SU-DHL-6 (cell line): ENCODE measurements at regions not wholly inside any gene's neighbourhood (a gene's known extent, or its start where the extent isn't known, plus 50 kb on each side); places are given as distances from the start of the nearest gene placed in this dataset.

ENCODE experiments used
- H2AFZ ChIP-seq: fragments of 200-600 bp; sonication (generic); 2 replicates; pipeline ENCODE4 v1.6.1; 2014; ENCODE audit warnings: low read depth, mild to moderate bottlenecking, moderate library complexity, mixed read lengths, antibody characterized with exemption, low read length; ENCODE audit not compliant: severe bottlenecking
- H3F3A ChIP-seq: fragments of 200-600 bp; shearing (Covaris generic); 2 replicates; pipeline ENCODE4 v1.6.0; 2016; ENCODE audit warnings: antibody characterized with exemption, mild to moderate bottlenecking; ENCODE audit not compliant: insufficient read depth
- H3K27ac ChIP-seq: fragments of 200-600 bp; sonication (generic); 2 replicates; pipeline ENCODE4 v1.5.1; 2016; ENCODE audit warnings: low read depth, mild to moderate bottlenecking, low read length, moderate library complexity, mixed read lengths
- H3K27me3 ChIP-seq: fragments of 200-600 bp; sonication (generic), shearing (Covaris generic); 2 replicates; pipeline ENCODE4 v1.6.0; 2014; ENCODE audit warnings: mild to moderate bottlenecking, low read length
- H3K36me3 ChIP-seq: fragments of 200-600 bp; sonication (generic); 2 replicates; pipeline ENCODE4 v1.6.1; 2014; ENCODE audit warnings: mild to moderate bottlenecking, low read length, mixed read lengths
- H3K4me2 ChIP-seq: fragments of 300-600, 200-600 bp; shearing (Covaris generic), sonication (generic); 2 replicates; pipeline ENCODE4 v1.6.0; 2014; ENCODE audit warnings: low read length, low read depth, mild to moderate bottlenecking; ENCODE audit not compliant: poor library complexity, severe bottlenecking
- H3K4me3 ChIP-seq: fragments of 200-600 bp; sonication (generic); 2 replicates; pipeline ENCODE4 v1.5.1; 2014; ENCODE audit warnings: antibody characterized with exemption, low read length, mild to moderate bottlenecking, mixed read lengths; ENCODE audit not compliant: insufficient read depth, poor library complexity, severe bottlenecking
- H3K79me2 ChIP-seq: fragments of 200-600 bp; sonication (generic); 2 replicates; pipeline ENCODE4 v1.6.1; 2014; ENCODE audit warnings: mild to moderate bottlenecking, low read length, moderate library complexity; ENCODE audit not compliant: insufficient read depth
- H3K9ac ChIP-seq: fragments of 200-600 bp; sonication (generic); 2 replicates; pipeline ENCODE4 v1.7.0; 2014; ENCODE audit warnings: mild to moderate bottlenecking, low read length
- H3K9me2 ChIP-seq: fragments of 200-600 bp; sonication (generic); replicated peaks from 2 replicates; pipeline ENCODE4 v1.6.1; 2014; ENCODE audit warnings: low read length; ENCODE audit not compliant: insufficient read depth
- H3K9me3 ChIP-seq: fragments of 200-600 bp; sonication (generic); 2 replicates; pipeline ENCODE4 v1.6.1; 2014; ENCODE audit warnings: low read length, mixed read lengths; ENCODE audit not compliant: insufficient read depth
- H4K20me1 ChIP-seq: fragments of 200-600 bp; sonication (generic); 2 replicates; pipeline ENCODE4 v1.6.1; 2014; ENCODE audit warnings: low read depth, mild to moderate bottlenecking, antibody characterized with exemption, low read length, moderate library complexity, mixed read lengths
- EZH2phosphoT487 ChIP-seq: fragments of 200-600 bp; sonication (generic), shearing (Covaris generic); conservative IDR thresholded peaks from 2 replicates; pipeline ENCODE4 v1.6.1; 2018; ENCODE audit warnings: mild to moderate bottlenecking, antibody characterized with exemption, low read length, moderate library complexity, mixed read lengths
- TF ChIP-seq, protein P1 (sequence below): fragments of 200-600 bp; sonication (generic); IDR thresholded peaks from one replicate; pipeline ENCODE4 v1.5.1; 2017; ENCODE audit warnings: antibody characterized with exemption, mild to moderate bottlenecking, low read length, moderate library complexity; ENCODE audit not compliant: insufficient read depth, poor library complexity, severe bottlenecking

DNA sequence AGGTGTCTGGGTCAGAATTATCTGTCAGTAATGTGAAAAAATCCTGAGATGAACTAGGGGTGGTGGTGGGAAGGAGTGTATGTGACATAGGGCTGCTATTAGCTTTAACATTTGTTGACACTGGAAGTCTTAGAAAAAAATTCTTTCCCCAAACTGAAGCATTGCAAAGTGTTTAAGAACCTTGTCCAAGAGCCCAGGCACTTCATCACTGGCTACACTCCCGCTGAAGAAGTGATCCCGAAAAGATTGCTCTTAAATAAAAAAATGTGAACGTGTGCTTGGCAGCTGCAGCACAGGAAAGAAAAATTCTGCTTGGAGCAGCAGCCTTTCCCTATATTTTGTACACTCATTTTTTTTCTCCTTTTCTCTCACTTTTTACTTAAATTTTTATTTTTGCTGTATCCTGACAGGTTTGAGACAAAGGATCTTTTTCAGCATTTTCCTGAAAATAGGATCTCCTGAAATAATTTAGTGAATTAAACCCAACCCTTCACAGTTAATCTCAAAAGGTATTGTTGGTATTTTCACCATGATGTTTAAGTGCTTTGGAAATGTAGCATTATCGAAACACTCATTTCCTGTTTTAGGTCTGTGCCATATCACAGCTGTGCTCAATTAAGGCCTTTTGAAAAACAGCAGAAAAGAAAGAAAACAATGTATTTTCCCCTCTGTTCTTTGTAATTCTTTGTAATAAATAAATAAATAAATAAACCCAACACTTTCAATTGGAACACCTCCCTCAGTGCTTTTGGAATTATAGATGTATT lies 477.6 kb downstream of the ZNF385D start:
- Histone ChIP-seq H3K9ac (no peak overlapping the region), H3K27ac (no peak overlapping the region), H3K4me2 (no peak overlapping the region), H3K36me3 (no peaks in the 10 kb centered on the region), H3K4me3 (no peak overlapping the region), H3F3A (no peaks in the 10 kb centered on the region), H3K79me2 (no peaks in the 10 kb centered on the region), H3K9me3 (no peaks in the 10 kb centered on the region), H3K9me2 (no peaks in the 10 kb centered on the region), H4K20me1 (no peaks in the 10 kb centered on the region), H3K27me3 (no peaks in the 10 kb centered on the region), H2AFZ (no peak overlapping the region)
- TF ChIP-seq, protein P1, sequence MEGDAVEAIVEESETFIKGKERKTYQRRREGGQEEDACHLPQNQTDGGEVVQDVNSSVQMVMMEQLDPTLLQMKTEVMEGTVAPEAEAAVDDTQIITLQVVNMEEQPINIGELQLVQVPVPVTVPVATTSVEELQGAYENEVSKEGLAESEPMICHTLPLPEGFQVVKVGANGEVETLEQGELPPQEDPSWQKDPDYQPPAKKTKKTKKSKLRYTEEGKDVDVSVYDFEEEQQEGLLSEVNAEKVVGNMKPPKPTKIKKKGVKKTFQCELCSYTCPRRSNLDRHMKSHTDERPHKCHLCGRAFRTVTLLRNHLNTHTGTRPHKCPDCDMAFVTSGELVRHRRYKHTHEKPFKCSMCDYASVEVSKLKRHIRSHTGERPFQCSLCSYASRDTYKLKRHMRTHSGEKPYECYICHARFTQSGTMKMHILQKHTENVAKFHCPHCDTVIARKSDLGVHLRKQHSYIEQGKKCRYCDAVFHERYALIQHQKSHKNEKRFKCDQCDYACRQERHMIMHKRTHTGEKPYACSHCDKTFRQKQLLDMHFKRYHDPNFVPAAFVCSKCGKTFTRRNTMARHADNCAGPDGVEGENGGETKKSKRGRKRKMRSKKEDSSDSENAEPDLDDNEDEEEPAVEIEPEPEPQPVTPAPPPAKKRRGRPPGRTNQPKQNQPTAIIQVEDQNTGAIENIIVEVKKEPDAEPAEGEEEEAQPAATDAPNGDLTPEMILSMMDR: no peak
- no peak for TF ChIP-seq EZH2phosphoT487

DNA sequence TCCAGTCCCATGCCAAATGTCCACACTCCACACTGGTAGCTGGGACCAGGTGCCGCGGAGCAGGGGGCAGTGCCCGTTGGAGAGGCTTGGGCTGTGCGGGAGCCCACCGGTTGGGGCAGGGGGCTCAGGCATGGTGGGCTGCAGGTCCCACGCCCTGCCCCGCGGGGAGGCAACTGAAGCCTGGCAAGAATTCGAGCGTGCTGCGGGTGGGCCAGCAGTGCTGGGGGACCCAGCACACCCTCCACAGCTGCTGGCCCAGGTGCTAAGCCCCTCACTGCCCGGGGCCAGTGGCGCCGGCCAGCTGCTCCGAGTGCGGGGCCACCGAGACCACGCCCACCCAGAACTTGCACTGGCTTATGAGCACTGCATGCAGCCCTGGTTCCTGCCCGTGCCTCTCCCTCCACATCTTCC lies 479.4 kb downstream of the ZNF385D start:
- Histone ChIP-seq H3K9ac (no peak overlapping the region), H3K4me3 (no peak overlapping the region), H3K27ac (no peak overlapping the region), H2AFZ (no peak overlapping the region), H3F3A (no peaks in the 10 kb centered on the region), H3K9me2 (no peaks in the 10 kb centered on the region), H3K27me3 (no peaks in the 10 kb centered on the region), H3K9me3 (no peaks in the 10 kb centered on the region), H4K20me1 (no peaks in the 10 kb centered on the region), H3K4me2 (no peak overlapping the region), H3K36me3 (no peaks in the 10 kb centered on the region), H3K79me2 (no peaks in the 10 kb centered on the region)
- TF ChIP-seq EZH2phosphoT487: no peak
- TF ChIP-seq, protein P1: no peak

DNA sequence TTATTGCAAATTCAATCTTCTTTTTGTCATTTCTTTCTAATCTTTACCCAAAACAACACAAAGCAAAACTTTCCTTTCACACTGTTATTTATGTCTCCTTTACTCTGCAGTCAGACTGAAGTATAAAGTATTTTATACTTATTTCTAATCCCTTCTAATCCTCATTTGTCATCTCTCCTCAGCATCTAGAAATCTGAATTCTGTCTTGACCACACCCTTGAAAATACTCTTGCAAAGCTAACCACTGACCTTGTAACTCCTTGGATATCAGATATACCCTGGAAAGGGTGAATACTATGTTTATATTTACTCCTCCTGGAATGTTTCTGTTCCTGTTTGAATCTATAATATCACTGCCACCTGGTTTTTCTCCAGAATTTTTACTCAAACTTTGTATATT lies 481.1 kb downstream of the ZNF385D start:
- H2AFZ ChIP-seq: no peak overlapping the region
- H3K79me2 ChIP-seq: no peaks in the 10 kb centered on the region
- H3K27ac ChIP-seq: no peak overlapping the region
- H3K4me3 ChIP-seq: no peak overlapping the region
- H3K9ac ChIP-seq: no peak overlapping the region
- H3K36me3 ChIP-seq: no peaks in the 10 kb centered on the region
- no peak for TF ChIP-seq EZH2phosphoT487
- TF ChIP-seq, protein P1: no peak
- H3F3A ChIP-seq: no peaks in the 10 kb centered on the region
- no peaks in the 10 kb centered on the region for H3K27me3 ChIP-seq
- no peaks in the 10 kb centered on the region for H4K20me1 ChIP-seq
- no peaks in the 10 kb centered on the region for H3K9me3 ChIP-seq
- no peaks in the 10 kb centered on the region for H3K9me2 ChIP-seq
- H3K4me2 ChIP-seq: no peak overlapping the region
